ENCODE measurements at regions not wholly inside any gene's neighbourhood (a gene's known extent, or its start where the extent isn't known, plus 50 kb on each side); places are given as distances from the start of the nearest gene placed in this dataset.

GRCh38 chr2:128808462-128809258 lies 490.0 kb upstream of the HS6ST1 start:
- DNase-seq, result no peak

- no peak for DNase-seq
Measured at GRCh38 chr2:128809259-128809636, 490.6 kb upstream of the HS6ST1 start.

GRCh38 chr2:128809880-128810279 lies 491.2 kb upstream of the HS6ST1 start:
- DNase-seq, result no peak

- DNase-seq, result no peak
Measured at GRCh38 chr2:128812183-128812940, 493.7 kb upstream of the HS6ST1 start.

- DNase-seq, result no peak
Measured at GRCh38 chr2:128813352-128814034, 494.8 kb upstream of the HS6ST1 start.

- no peak for DNase-seq
Measured at GRCh38 chr2:128815248-128815647, 496.6 kb upstream of the HS6ST1 start.

- no peak for DNase-seq
Measured at GRCh38 chr2:128817171-128817570, 498.5 kb upstream of the HS6ST1 start.

- no peak for DNase-seq
Measured at GRCh38 chr2:128817813-128818212, 499.1 kb upstream of the HS6ST1 start.

- DNase-seq, result no peak
Measured at GRCh38 chr2:128818248-128818647, 499.6 kb upstream of the HS6ST1 start.

- no peak for DNase-seq
Measured at GRCh38 chr2:128818704-128819491, 500.2 kb upstream of the HS6ST1 start.

GRCh38 chr2:128820452-128820851 lies 501.8 kb upstream of the HS6ST1 start:
- no peak for DNase-seq

GRCh38 chr2:128821010-128821409 lies 502.3 kb upstream of the HS6ST1 start:
- no peak for DNase-seq

GRCh38 chr2:128832946-128833663 lies 514.4 kb upstream of the HS6ST1 start:
- no peak for DNase-seq

GRCh38 chr2:128833664-128834027 lies 515.0 kb upstream of the HS6ST1 start:
- no peak for DNase-seq

GRCh38 chr2:128834207-128834879 lies 515.7 kb upstream of the HS6ST1 start:
- DNase-seq, result no peak

GRCh38 chr2:128834880-128835252 lies 516.2 kb upstream of the HS6ST1 start:
- no peak for DNase-seq

- DNase-seq, result no peak
Measured at GRCh38 chr2:128835342-128835855, 516.7 kb upstream of the HS6ST1 start.

GRCh38 chr2:128835974-128836373 lies 517.3 kb upstream of the HS6ST1 start:
- DNase-seq, result no peak

- no peak for DNase-seq
Measured at GRCh38 chr2:128836559-128837100, 518.0 kb upstream of the HS6ST1 start.

GRCh38 chr2:128838244-128838643 lies 519.6 kb upstream of the HS6ST1 start:
- no peak for DNase-seq

GRCh38 chr2:128841803-128842202 lies 523.1 kb upstream of the HS6ST1 start:
- DNase-seq, result no peak
